ENCODE measurements at regions not wholly inside any gene's neighbourhood (a gene's known extent, or its start where the extent isn't known, plus 50 kb on each side); places are given as distances from the start of the nearest gene placed in this dataset.

DNA sequence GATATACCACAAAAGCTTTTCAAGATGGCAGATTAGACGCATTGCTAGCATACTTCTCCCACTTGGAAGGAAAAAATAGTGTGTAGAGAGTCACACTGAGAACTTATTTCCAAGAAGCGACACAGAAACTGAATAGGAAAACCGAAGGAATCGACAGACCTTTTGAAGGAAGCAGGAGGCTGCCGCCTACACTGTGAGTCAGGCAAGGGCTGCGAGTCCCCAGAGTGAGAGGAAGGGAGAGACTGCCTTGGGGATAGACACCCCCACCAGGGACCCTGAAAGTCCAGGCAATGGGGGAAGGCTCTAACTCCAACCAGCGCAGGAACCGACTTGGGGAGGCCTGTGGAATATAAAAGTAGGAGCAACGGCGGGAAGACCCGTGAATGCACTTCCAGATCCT is 53.7 kb upstream of the SIRPG start:
- H3K79me2 ChIP-seq (ENCODE audit: insufficient read depth): no peaks in the 10 kb centered on the region
- H3K27me3 ChIP-seq (replicated peaks; ENCODE audit: insufficient read depth): no peaks in the 10 kb centered on the region
- no peak overlapping the region for H2AFZ ChIP-seq
- 72 to 77% methylated on average over 11 of the region's 11 CpGs for WGBS, 2 experiments (ENCODE audit: low coverage in 1 of 2, low lambda C conversion rate in 2 of 2, missing lambda C conversion rate in 2 of 2)
- no peaks in the 10 kb centered on the region for H3K36me3 ChIP-seq (ENCODE audit: low read depth)
- no peak for DNase-seq
- H3K4me2 ChIP-seq (ENCODE audit: unreplicated experiment): no peak overlapping the region
- H3K27ac ChIP-seq: no peak overlapping the region
- no peaks in the 10 kb centered on the region for H3K4me1 ChIP-seq (ENCODE audit: insufficient read depth)
- no peak overlapping the region for H3K9ac ChIP-seq
- in situ Hi-C loops (cut with MboI): no loop called here
- no peaks in the 10 kb centered on the region for H3K9me2 ChIP-seq (ENCODE audit: insufficient read depth)
- TF ChIP-seq EZH2 (IDR thresholded peaks at IDR 0.05; ENCODE audit: insufficient read depth, poor library complexity, severe bottlenecking) (no peak), EZH2phosphoT487 (IDR thresholded peaks at IDR 0.05; ENCODE audit: insufficient read depth, low read depth) (no peak)
- no peaks in the 10 kb centered on the region for H3K9me3 ChIP-seq (ENCODE audit: low read depth)
- H4K20me1 ChIP-seq (ENCODE audit: insufficient read depth): no peaks in the 10 kb centered on the region
- H3K4me3 ChIP-seq: no peak overlapping the region
- H3F3A ChIP-seq (ENCODE audit: insufficient read depth): no peaks in the 10 kb centered on the region

DNA sequence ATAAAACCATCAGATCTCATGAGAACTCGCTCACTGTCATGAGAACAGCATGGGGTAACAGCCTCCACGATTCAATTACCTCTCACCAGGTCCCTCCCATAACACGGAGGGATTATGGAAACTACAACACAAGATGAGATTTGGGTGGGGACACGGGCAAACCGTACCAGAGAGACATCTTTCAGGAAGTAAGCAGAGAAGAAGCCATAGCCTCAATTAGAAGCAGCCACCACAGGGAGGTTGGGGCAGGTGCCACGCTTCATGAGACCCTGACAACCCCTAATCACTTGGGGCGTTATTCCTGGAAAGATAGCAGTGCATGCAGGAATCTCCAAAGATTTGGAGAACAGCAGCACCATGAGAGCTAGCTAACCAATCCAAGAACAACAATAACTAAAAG is 52.9 kb upstream of the SIRPG start:
- 7 to 9% methylated on average over 7 of the region's 7 CpGs for WGBS, 2 experiments (ENCODE audit: low coverage in 1 of 2, low lambda C conversion rate in 2 of 2, missing lambda C conversion rate in 2 of 2)
- H3K36me3 ChIP-seq (ENCODE audit: low read depth): no peaks in the 10 kb centered on the region
- H3K4me3 ChIP-seq: no peak overlapping the region

DNA sequence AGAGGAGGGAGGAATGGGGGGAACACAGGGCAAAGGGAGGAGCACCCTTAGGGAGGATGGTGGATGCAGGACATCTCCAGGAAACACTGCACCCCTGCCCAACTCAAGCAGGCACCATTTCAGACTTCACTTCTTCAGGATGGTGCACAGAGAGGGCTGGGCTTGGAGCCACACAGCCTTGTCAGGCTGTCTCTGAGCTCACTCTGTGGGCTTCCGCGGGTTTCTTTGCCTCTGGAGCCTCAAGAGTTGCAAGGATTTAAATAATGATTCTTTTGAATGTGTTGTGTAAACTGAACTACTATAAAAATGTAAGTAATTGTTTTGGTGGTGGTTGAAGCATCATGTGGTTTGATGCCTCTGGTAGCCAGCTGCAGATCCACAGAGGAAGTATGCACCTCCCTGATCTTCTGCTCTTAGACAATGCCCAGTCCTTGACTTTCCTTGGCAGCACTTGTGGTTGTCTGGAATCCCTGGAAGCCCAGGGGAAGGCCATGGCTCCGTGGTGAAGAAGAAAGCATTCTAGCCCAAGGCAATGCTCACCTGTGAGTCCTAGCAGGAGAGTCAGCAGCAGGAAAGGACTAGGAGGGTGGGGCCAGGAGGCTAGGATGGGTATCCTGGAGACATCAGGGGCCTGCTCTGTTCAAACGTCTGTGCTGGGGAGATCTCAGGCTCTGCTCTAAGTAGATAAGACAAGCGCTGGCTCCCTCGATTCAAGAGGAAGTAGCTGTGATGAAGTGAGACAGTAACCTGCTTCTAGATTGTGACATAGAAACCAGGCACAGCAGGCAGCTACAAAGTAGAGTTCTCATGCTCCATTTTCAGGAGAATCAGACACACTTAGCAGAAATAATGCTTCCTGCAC is 50.2 kb upstream of the SIRPG start:
- no peak for DNase-seq
- Histone ChIP-seq H4K20me1 (ENCODE audit: insufficient read depth) (no peaks in the 10 kb centered on the region), H2AFZ (no peak overlapping the region), H3K9me2 (ENCODE audit: insufficient read depth) (no peaks in the 10 kb centered on the region), H3K4me2 (ENCODE audit: unreplicated experiment) (no peak overlapping the region), H3K36me3 (ENCODE audit: low read depth) (no peaks in the 10 kb centered on the region), H3K27ac (no peak overlapping the region), H3K79me2 (ENCODE audit: insufficient read depth) (no peaks in the 10 kb centered on the region), H3K4me3 (no peak overlapping the region), H3K4me1 (ENCODE audit: insufficient read depth) (no peaks in the 10 kb centered on the region), H3K9me3 (ENCODE audit: low read depth) (no peaks in the 10 kb centered on the region), H3K9ac (no peak overlapping the region), H3K27me3 (replicated peaks; ENCODE audit: insufficient read depth) (0 out of 2 replicates have a peak, but pooled peaks cover 5% of the 10 kb centered on the region), H3F3A (ENCODE audit: insufficient read depth) (no peaks in the 10 kb centered on the region)
- in situ Hi-C loops (cut with MboI): no loop called here
- no peak for TF ChIP-seq EZH2 (IDR thresholded peaks at IDR 0.05; ENCODE audit: insufficient read depth, poor library complexity, severe bottlenecking)
- TF ChIP-seq EZH2phosphoT487 (IDR thresholded peaks at IDR 0.05; ENCODE audit: insufficient read depth, low read depth): no peak
- WGBS, 2 experiments (ENCODE audit: low coverage in 1 of 2, low lambda C conversion rate in 2 of 2, missing lambda C conversion rate in 2 of 2): 55 to 59% methylated on average over 6 of the region's 6 CpGs

More for the DNA sequence above, 52.9 kb upstream of the SIRPG start:
- Histone ChIP-seq H3K9me2 (ENCODE audit: insufficient read depth) (no peaks in the 10 kb centered on the region), H4K20me1 (ENCODE audit: insufficient read depth) (no peaks in the 10 kb centered on the region), H3F3A (ENCODE audit: insufficient read depth) (no peaks in the 10 kb centered on the region), H3K27me3 (replicated peaks; ENCODE audit: insufficient read depth) (no peaks in the 10 kb centered on the region), H3K27ac (no peak overlapping the region), H3K4me2 (ENCODE audit: unreplicated experiment) (no peak overlapping the region), H3K4me1 (ENCODE audit: insufficient read depth) (no peaks in the 10 kb centered on the region), H2AFZ (no peak overlapping the region), H3K9me3 (ENCODE audit: low read depth) (no peaks in the 10 kb centered on the region), H3K79me2 (ENCODE audit: insufficient read depth) (no peaks in the 10 kb centered on the region), H3K9ac (no peak overlapping the region)
- TF ChIP-seq EZH2 (IDR thresholded peaks at IDR 0.05; ENCODE audit: insufficient read depth, poor library complexity, severe bottlenecking) (no peak), EZH2phosphoT487 (IDR thresholded peaks at IDR 0.05; ENCODE audit: insufficient read depth, low read depth) (no peak)
- DNase-seq: no peak
- in situ Hi-C loops (cut with MboI): no loop called here

Data from GM23248 (cell line).